GM23338 (cell line): ENCODE measurements at regions not wholly inside any gene's neighbourhood (a gene's known extent, or its start where the extent isn't known, plus 50 kb on each side); places are given as distances from the start of the nearest gene placed in this dataset.

Experiments
- CREB1 ChIP-seq: fragments of 250-450 bp; sonication (Bioruptor Pico); IDR thresholded peaks from 2 replicates; pipeline ENCODE4 v1.5.0; 2020; ENCODE audit warnings: low read depth, mild to moderate bottlenecking, moderate library complexity
- CTCF ChIP-seq, 2 experiments: fragments of 200-600 bp in 1 of 2; sonication (generic) in 1 of 2; conservative IDR thresholded peaks; 2 replicates each; pipeline versions ENCODE4 v1.5.1 to v1.6.1; 2016 to 2017; ENCODE audit warnings: antibody characterized with exemption in 2 of 2, low read depth in 2 of 2, mild to moderate bottlenecking in 2 of 2, moderate library complexity in 1 of 2
- EZH2 ChIP-seq: fragments of 200-600 bp; sonication (generic); IDR thresholded peaks from one replicate; pipeline ENCODE4 v1.8.0; 2017; ENCODE audit warnings: antibody characterized with exemption, mild to moderate bottlenecking, low read depth; ENCODE audit not compliant: unreplicated experiment
- EZH2phosphoT487 ChIP-seq: fragments of 200-600 bp; sonication (generic); IDR thresholded peaks from one replicate; pipeline ENCODE4 v1.8.1; 2018; ENCODE audit warnings: antibody characterized with exemption; ENCODE audit not compliant: unreplicated experiment
- JUNB ChIP-seq: IDR thresholded peaks from one replicate; pipeline ENCODE4 v1.6.1; 2016; ENCODE audit warnings: antibody characterized with exemption; ENCODE audit not compliant: unreplicated experiment
- POLR2AphosphoS5 ChIP-seq: IDR thresholded peaks from 2 replicates; pipeline ENCODE4 v1.6.1; 2016; ENCODE audit warnings: antibody characterized with exemption, low read depth
- REST ChIP-seq: IDR thresholded peaks from one replicate; pipeline ENCODE4 v1.6.1; 2018; ENCODE audit warnings: antibody characterized with exemption; ENCODE audit not compliant: unreplicated experiment

GRCh38 chr6:122265755-122266154 is 133.7 kb upstream of the HSF2 start:
- TF ChIP-seq POLR2AphosphoS5 (no peak), CTCF (conservative IDR thresholded peaks at IDR 0.05; ENCODE audit: low read depth in 2 of 2) (no peak), REST (no peak), EZH2 (no peak), EZH2phosphoT487 (no peak), JUNB (no peak), CREB1 (no peak)
